Right lobe of liver (tissue), 6 donors: ENCODE measurements at regions not wholly inside any gene's neighbourhood (a gene's known extent, or its start where the extent isn't known, plus 50 kb on each side); places are given as distances from the start of the nearest gene placed in this dataset.

Experiments used
- ATAC-seq, 4 donors: fragments of 200-7000 bp; cut with Tn5 transposase; one replicate each; pipeline ENCODE4 v1.9.1; 2020; ENCODE audit warnings: mild to moderate bottlenecking in 4 of 4, moderate library complexity in 4 of 4
- DNase-seq, 3 donors: peaks; one replicate each; pipeline ENCODE4 v3.0.0-alpha.2; 2020
- H3K27ac ChIP-seq, 3 donors: fragments of 200-600 bp; one replicate each; pipeline ENCODE4 v1.8.0; 2022
- H3K27me3 ChIP-seq, 2 donors: fragments of 200-600 bp; one replicate each; pipeline ENCODE4 v1.8.0; 2022
- H3K36me3 ChIP-seq, 4 donors: fragments of 200-600 bp; sonication (generic) in 1 of 4; one replicate each; pipeline versions ENCODE4 v1.5.1 to v1.8.0; 2017 to 2022; ENCODE audit warnings: control low read depth in 1 of 4
- H3K4me1 ChIP-seq, 4 donors: fragments of 200-600 bp; sonication (generic) in 1 of 4; one replicate each; pipeline versions ENCODE4 v1.5.1 to v1.8.0; 2017 to 2022; ENCODE audit warnings: control low read depth in 1 of 4
- H3K4me3 ChIP-seq, 3 donors: fragments of 200-600 bp; one replicate each; pipeline ENCODE4 v1.8.0; 2022
- H3K9me3 ChIP-seq, 4 donors: fragments of 200-600 bp; sonication (generic) in 1 of 4; one replicate each; pipeline versions ENCODE4 v1.5.1 to v1.8.0; 2017 to 2022; ENCODE audit warnings: control low read depth in 1 of 4
- CTCF ChIP-seq, 4 donors: fragments of 200-600 bp in 3 of 4; fragments of 450-650 bp in 1 of 4; IDR thresholded peaks; one replicate each; pipeline versions ENCODE4 v1.5.1 to v1.8.0; 2016 to 2022; ENCODE audit warnings: antibody characterized with exemption in 4 of 4, mild to moderate bottlenecking in 2 of 4
- POLR2A ChIP-seq: fragments of 450-650 bp; IDR thresholded peaks from one replicate; pipeline ENCODE4 v1.6.1; 2017; ENCODE audit warnings: antibody characterized with exemption, mild to moderate bottlenecking
- WGBS: methylation state at CpG from one replicate; pipeline ENCODE4 v1.1.6; 2018; ENCODE audit warnings: low coverage, low lambda C conversion rate; ENCODE audit not compliant: insufficient coverage; ENCODE audit errors: missing lambda C conversion rate; 5-methylcytosine and 5-hydroxymethylcytosine counted together
- intact Hi-C, 2 donors: fragments of 100-400 bp; cut with DNase I; formaldehyde crosslinking; loops; one replicate each; pipeline versions ENCODE4 v1.11.2 to v1.14.1; 2022
- donor health status: DM: no; HTN: yes; CAD: no.
- donor health status: DM: no; HTN: no; CAD: no.
- donor health status: DM: no; HTN: no; CAD: no.
- donor health status: DM: no; HTN: yes; CAD: no.
- donor health status: DM: no; HTN: yes; CAD: no.

GRCh38 chr11:119886667-119887230 lies 157.7 kb upstream of the NECTIN1 start:
- no peaks in the 10 kb centered on the region for H3K4me1 ChIP-seq
- H3K36me3 ChIP-seq, result no peaks in the 10 kb centered on the region
- ATAC-seq (no peak), DNase-seq (no peak)
- H3K4me3 ChIP-seq, result no peak overlapping the region
- 80% methylated on average over 1 of the region's 11 CpGs for WGBS
- intact Hi-C loops, result no loop called here
- H3K9me3 ChIP-seq, result no peaks in the 10 kb centered on the region
- no peak for TF ChIP-seq POLR2A
- H3K27me3 ChIP-seq, result no peaks in the 10 kb centered on the region
- no peak overlapping the region for H3K27ac ChIP-seq

- WGBS, result 74% methylated on average over 5 of the region's 5 CpGs
Observed at GRCh38 chr11:119885861-119886567, 157.0 kb upstream of the NECTIN1 start.

GRCh38 chr11:119885067-119885466 lies 156.1 kb upstream of the NECTIN1 start:
- Histone ChIP-seq H3K27ac (no peak overlapping the region), H3K4me1 (no peaks in the 10 kb centered on the region), H3K9me3 (no peaks in the 10 kb centered on the region), H3K4me3 (no peak overlapping the region), H3K27me3 (no peaks in the 10 kb centered on the region), H3K36me3 (no peaks in the 10 kb centered on the region)
- TF ChIP-seq POLR2A (no peak), CTCF (IDR thresholded peaks at IDR 0.05) (no peak)
- intact Hi-C loops, result no loop called here
- 75% methylated on average over 4 of the region's 5 CpGs for WGBS
- DNase-seq, result no peak
- ATAC-seq, result no peak

More at GRCh38 chr11:119885861-119886567, 157.0 kb upstream of the NECTIN1 start:
- TF ChIP-seq POLR2A (no peak), CTCF (IDR thresholded peaks at IDR 0.05) (no peak)
- no peak for ATAC-seq
- no peak for DNase-seq
- Histone ChIP-seq H3K36me3 (no peaks in the 10 kb centered on the region), H3K27ac (no peak overlapping the region), H3K4me3 (no peak overlapping the region), H3K9me3 (no peaks in the 10 kb centered on the region), H3K4me1 (no peaks in the 10 kb centered on the region), H3K27me3 (no peaks in the 10 kb centered on the region)
- intact Hi-C loops, result no loop called here

- TF ChIP-seq CTCF (IDR thresholded peaks at IDR 0.05) (no peak), POLR2A (no peak)
- Histone ChIP-seq H3K9me3 (no peaks in the 10 kb centered on the region), H3K27me3 (no peaks in the 10 kb centered on the region), H3K4me1 (no peaks in the 10 kb centered on the region), H3K27ac (no peak overlapping the region), H3K36me3 (no peaks in the 10 kb centered on the region), H3K4me3 (no peak overlapping the region)
- WGBS, result 79% methylated on average over 3 of the region's 4 CpGs
- no peak for DNase-seq
- no peak for ATAC-seq
- intact Hi-C loops, result no loop called here
Observed at GRCh38 chr11:119882316-119882715, 153.3 kb upstream of the NECTIN1 start.

- no peaks in the 10 kb centered on the region for H3K27me3 ChIP-seq
- no peak overlapping the region for H3K4me3 ChIP-seq
- TF ChIP-seq POLR2A (no peak), CTCF (IDR thresholded peaks at IDR 0.05) (no peak)
- 61% methylated on average over 7 of the region's 7 CpGs for WGBS
- DNase-seq (no peak), ATAC-seq (no peak)
- no peak overlapping the region for H3K27ac ChIP-seq
- no peaks in the 10 kb centered on the region for H3K36me3 ChIP-seq
- no peaks in the 10 kb centered on the region for H3K9me3 ChIP-seq
- intact Hi-C loops, result no loop called here
- no peaks in the 10 kb centered on the region for H3K4me1 ChIP-seq
Observed at GRCh38 chr11:119880873-119881272, 151.9 kb upstream of the NECTIN1 start.
